Progenitor cell of endocrine pancreas (in vitro differentiated cells): ENCODE measurements at regions not wholly inside any gene's neighbourhood (a gene's known extent, or its start where the extent isn't known, plus 50 kb on each side); places are given as distances from the start of the nearest gene placed in this dataset.

ENCODE experiments used
- DNase-seq: peaks from one replicate; pipeline ENCODE4 v3.0.0; 2021; ENCODE audit warnings: low spot score; ENCODE audit not compliant: unreplicated experiment
- H3K27ac Mint-ChIP-seq: 2 replicates; pipeline ENCODE4 v1.8.0; 2021; ENCODE audit warnings: mild to moderate bottlenecking, moderate library complexity, mixed read lengths
- H3K27me3 Mint-ChIP-seq: 2 replicates; pipeline ENCODE4 v1.8.0; 2021; ENCODE audit warnings: mixed read lengths
- H3K36me3 Mint-ChIP-seq: 2 replicates; pipeline ENCODE4 v1.8.0; 2022; ENCODE audit warnings: mixed read lengths; ENCODE audit not compliant: insufficient read depth
- H3K4me1 Mint-ChIP-seq: 2 replicates; pipeline ENCODE4 v1.8.0; 2021; ENCODE audit warnings: low read depth, mixed read lengths
- H3K4me3 Mint-ChIP-seq: 2 replicates; pipeline ENCODE4 v1.8.0; 2021; ENCODE audit warnings: low read depth, mild to moderate bottlenecking, moderate library complexity, mixed read lengths
- H3K9me3 Mint-ChIP-seq: 2 replicates; pipeline ENCODE4 v1.8.0; 2021; ENCODE audit warnings: low read depth, mixed read lengths
- TF ChIP-seq, protein P1 (sequence below): fragments of 200-600 bp; sonication (generic); IDR thresholded peaks from one replicate; pipeline ENCODE4 v1.5.0; 2021; ENCODE audit warnings: antibody characterized with exemption, mild to moderate bottlenecking; ENCODE audit not compliant: unreplicated experiment

GRCh38 chr1:168942165-168942564 lies 164.3 kb upstream of the ATP1B1 start:
- Mint-ChIP-seq H3K4me3 (no peak overlapping the region), H3K27ac (no peak overlapping the region), H3K4me1 (peaks cover 11% of the 10 kb centered on the region), H3K27me3 (peaks cover 3% of the 10 kb centered on the region), H3K36me3 (no peaks in the 10 kb centered on the region), H3K9me3 (peaks cover 4% of the 10 kb centered on the region)
- TF ChIP-seq, protein P1, sequence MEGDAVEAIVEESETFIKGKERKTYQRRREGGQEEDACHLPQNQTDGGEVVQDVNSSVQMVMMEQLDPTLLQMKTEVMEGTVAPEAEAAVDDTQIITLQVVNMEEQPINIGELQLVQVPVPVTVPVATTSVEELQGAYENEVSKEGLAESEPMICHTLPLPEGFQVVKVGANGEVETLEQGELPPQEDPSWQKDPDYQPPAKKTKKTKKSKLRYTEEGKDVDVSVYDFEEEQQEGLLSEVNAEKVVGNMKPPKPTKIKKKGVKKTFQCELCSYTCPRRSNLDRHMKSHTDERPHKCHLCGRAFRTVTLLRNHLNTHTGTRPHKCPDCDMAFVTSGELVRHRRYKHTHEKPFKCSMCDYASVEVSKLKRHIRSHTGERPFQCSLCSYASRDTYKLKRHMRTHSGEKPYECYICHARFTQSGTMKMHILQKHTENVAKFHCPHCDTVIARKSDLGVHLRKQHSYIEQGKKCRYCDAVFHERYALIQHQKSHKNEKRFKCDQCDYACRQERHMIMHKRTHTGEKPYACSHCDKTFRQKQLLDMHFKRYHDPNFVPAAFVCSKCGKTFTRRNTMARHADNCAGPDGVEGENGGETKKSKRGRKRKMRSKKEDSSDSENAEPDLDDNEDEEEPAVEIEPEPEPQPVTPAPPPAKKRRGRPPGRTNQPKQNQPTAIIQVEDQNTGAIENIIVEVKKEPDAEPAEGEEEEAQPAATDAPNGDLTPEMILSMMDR = no peak
- DNase-seq = no peak

DNA sequence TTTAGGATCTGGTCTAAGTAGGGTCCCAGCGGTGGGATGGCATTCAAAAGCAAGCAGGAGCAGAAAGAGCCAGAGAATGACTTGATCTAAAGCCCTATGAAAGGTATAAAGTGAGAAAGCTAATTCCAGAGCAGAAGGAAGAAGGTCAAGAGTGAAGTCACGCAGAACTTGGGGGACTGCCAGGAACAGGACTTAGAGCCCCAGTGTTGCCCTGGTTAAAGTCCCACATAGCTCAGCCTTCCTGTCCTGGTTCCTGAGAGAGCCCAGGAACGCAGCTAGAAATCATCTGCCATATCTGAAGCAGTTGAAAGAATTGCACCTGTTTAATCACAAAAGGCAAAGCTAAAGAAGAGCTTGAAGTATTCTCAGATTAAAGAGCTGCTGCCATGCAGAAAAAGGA lies 160.6 kb upstream of the ATP1B1 start:
- Mint-ChIP-seq H3K4me3 (no peak overlapping the region), H3K4me1 (peaks cover 11% of the 10 kb centered on the region), H3K27me3 (peaks cover 3% of the 10 kb centered on the region), H3K27ac (peak overlapping the region; percentile 18), H3K36me3 (no peaks in the 10 kb centered on the region), H3K9me3 (peaks cover 2% of the 10 kb centered on the region)
- TF ChIP-seq, protein P1 = no peak
- no peak for DNase-seq

DNA sequence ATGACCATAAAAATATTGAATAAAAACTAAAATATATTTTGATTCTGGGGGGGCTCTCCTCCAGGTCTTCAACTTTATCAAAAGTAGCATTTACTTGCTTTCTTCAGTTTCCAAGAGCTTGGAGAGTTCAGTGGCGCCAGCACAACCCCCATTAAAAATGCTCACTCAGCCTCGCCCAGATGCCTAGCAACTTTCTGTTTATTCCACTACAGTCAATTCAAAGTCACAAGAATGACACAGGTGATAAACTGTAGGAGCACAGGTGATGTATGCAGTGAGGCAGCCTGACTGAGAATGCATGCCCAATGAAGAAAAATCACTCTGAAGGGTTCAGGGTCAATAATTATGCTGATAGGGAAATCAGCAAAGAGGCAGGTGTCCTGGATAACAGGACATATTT lies 159.4 kb upstream of the ATP1B1 start:
- no peak for DNase-seq
- H3K36me3 Mint-ChIP-seq = no peaks in the 10 kb centered on the region
- H3K4me3 Mint-ChIP-seq = no peak overlapping the region
- peaks cover 9% of the 10 kb centered on the region for H3K4me1 Mint-ChIP-seq
- H3K27ac Mint-ChIP-seq = no peak overlapping the region
- H3K27me3 Mint-ChIP-seq = no peaks in the 10 kb centered on the region
- TF ChIP-seq, protein P1 = no peak
- no peaks in the 10 kb centered on the region for H3K9me3 Mint-ChIP-seq

DNA sequence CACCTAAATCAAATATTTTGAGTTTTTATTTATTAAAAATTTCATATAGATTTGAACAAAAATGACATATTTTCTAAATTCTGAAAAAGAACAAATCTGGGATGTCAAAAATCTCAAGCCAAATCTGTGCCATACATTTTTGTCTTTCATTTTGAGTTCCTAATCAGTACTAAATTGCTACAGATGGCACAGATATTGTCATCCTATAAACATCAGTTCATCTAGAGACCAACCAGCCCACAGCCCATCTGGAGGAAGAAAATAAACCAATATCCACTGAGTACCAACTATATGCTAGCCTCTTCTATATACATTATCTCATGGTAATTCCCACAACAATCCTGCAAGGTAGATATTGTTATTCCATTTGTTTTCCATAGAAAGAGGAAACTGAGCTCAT lies 156.8 kb upstream of the ATP1B1 start:
- no peak for DNase-seq
- Mint-ChIP-seq H3K27ac (no peak overlapping the region), H3K36me3 (no peaks in the 10 kb centered on the region), H3K9me3 (no peaks in the 10 kb centered on the region), H3K4me1 (peaks cover 9% of the 10 kb centered on the region), H3K4me3 (no peak overlapping the region), H3K27me3 (no peaks in the 10 kb centered on the region)
- TF ChIP-seq, protein P1 = no peak

- no peak for DNase-seq
- no peak overlapping the region for H3K4me3 Mint-ChIP-seq
- H3K4me1 Mint-ChIP-seq = peaks cover 1% of the 10 kb centered on the region
- TF ChIP-seq, protein P1 = no peak
- no peaks in the 10 kb centered on the region for H3K27me3 Mint-ChIP-seq
- no peaks in the 10 kb centered on the region for H3K36me3 Mint-ChIP-seq
- H3K9me3 Mint-ChIP-seq = no peaks in the 10 kb centered on the region
- no peak overlapping the region for H3K27ac Mint-ChIP-seq
Measured at GRCh38 chr1:168957818-168958217, 148.7 kb upstream of the ATP1B1 start.
